Mesenchymal stem cell (in vitro differentiated cells and primary cell): ENCODE measurements at regions not wholly inside any gene's neighbourhood (a gene's known extent, or its start where the extent isn't known, plus 50 kb on each side); places are given as distances from the start of the nearest gene placed in this dataset.

Experiments
- DNase-seq: peaks from one replicate; pipeline ENCODE4 v3.0.0-alpha.2; 2013
- H2AFZ ChIP-seq: one replicate; pipeline ENCODE4 v1.6.1; 2013; ENCODE audit warnings: low read depth, mild to moderate bottlenecking, control low read depth, inconsistent platforms, low read length, moderate library complexity
- H2AK5ac ChIP-seq: 2 replicates; pipeline ENCODE4 v1.6.1; 2013; ENCODE audit warnings: low read length, moderate library complexity, mild to moderate bottlenecking, inconsistent platforms; ENCODE audit not compliant: severe bottlenecking
- H2BK120ac ChIP-seq: one replicate; pipeline ENCODE4 v1.6.1; 2013; ENCODE audit warnings: low read depth, mild to moderate bottlenecking, inconsistent platforms, low read length, moderate library complexity
- H2BK12ac ChIP-seq, 2 experiments: one replicate each; pipeline ENCODE4 v1.6.1; 2013; ENCODE audit warnings: inconsistent platforms in 2 of 2, low read length in 2 of 2, mild to moderate bottlenecking in 2 of 2, moderate library complexity in 2 of 2, control low read depth in 1 of 2
- H2BK15ac ChIP-seq: one replicate; pipeline ENCODE4 v1.6.1; 2013; ENCODE audit warnings: mild to moderate bottlenecking, low read depth, inconsistent platforms; ENCODE audit not compliant: poor library complexity, severe bottlenecking
- H2BK5ac ChIP-seq: 2 replicates; pipeline ENCODE4 v1.6.1; 2013; ENCODE audit warnings: low read depth, mild to moderate bottlenecking, low read length, control low read depth, inconsistent platforms; ENCODE audit not compliant: poor library complexity, severe bottlenecking
- H3K14ac ChIP-seq, 2 experiments: one replicate each; pipeline ENCODE4 v1.6.1; 2013; ENCODE audit warnings: inconsistent platforms in 2 of 2, low read length in 2 of 2, control low read depth in 1 of 2, mild to moderate bottlenecking in 1 of 2, moderate library complexity in 1 of 2
- H3K18ac ChIP-seq, 2 experiments: one replicate each; pipeline ENCODE4 v1.6.1; 2013; ENCODE audit warnings: inconsistent platforms in 2 of 2, low read length in 2 of 2, control low read depth in 1 of 2, low read depth in 1 of 2, mild to moderate bottlenecking in 1 of 2
- H3K23ac ChIP-seq, 2 experiments: one replicate each; pipeline ENCODE4 v1.6.1; 2013; ENCODE audit warnings: inconsistent platforms in 2 of 2, low read length in 2 of 2, mild to moderate bottlenecking in 2 of 2, moderate library complexity in 2 of 2, control low read depth in 1 of 2
- H3K27ac ChIP-seq: 2 replicates; pipeline ENCODE4 v1.5.1; 2013; ENCODE audit warnings: mild to moderate bottlenecking, moderate library complexity, low read length, control low read depth, inconsistent platforms; ENCODE audit not compliant: poor library complexity, severe bottlenecking
- H3K27me3 ChIP-seq, 2 experiments: 2 replicates each; pipeline versions ENCODE4 v1.6.1 to v1.7.0; 2013; ENCODE audit warnings: low read length in 2 of 2, mild to moderate bottlenecking in 2 of 2, moderate library complexity in 2 of 2, control low read depth in 1 of 2, inconsistent platforms in 1 of 2; ENCODE audit not compliant: control insufficient read depth in 1 of 2, insufficient read depth in 1 of 2
- H3K36me3 ChIP-seq, 2 experiments: 2 replicates each; pipeline versions ENCODE4 v1.6.1 to v1.7.0; 2013; ENCODE audit warnings: low read length in 2 of 2, control low read depth in 1 of 2, inconsistent platforms in 1 of 2, low read depth in 1 of 2, mild to moderate bottlenecking in 1 of 2; ENCODE audit not compliant: insufficient read depth in 2 of 2, control insufficient read depth in 1 of 2
- H3K4ac ChIP-seq, 2 experiments: one replicate each; pipeline ENCODE4 v1.6.1; 2013; ENCODE audit warnings: inconsistent platforms in 2 of 2, low read length in 2 of 2, mild to moderate bottlenecking in 2 of 2, moderate library complexity in 2 of 2, control low read depth in 1 of 2, low read depth in 1 of 2
- H3K4me1 ChIP-seq: 2 replicates; pipeline ENCODE4 v1.6.1; 2013; ENCODE audit warnings: low read depth, low read length, control low read depth; ENCODE audit not compliant: control insufficient read depth, insufficient read depth
- H3K4me2 ChIP-seq: 2 replicates; pipeline ENCODE4 v1.6.1; 2013; ENCODE audit warnings: low read length, mild to moderate bottlenecking, inconsistent platforms; ENCODE audit not compliant: poor library complexity, severe bottlenecking
- H3K4me3 ChIP-seq, 2 experiments: 2 replicates each; pipeline versions ENCODE4 v1.5.1 to v1.7.0; 2013; ENCODE audit warnings: low read length in 2 of 2, mild to moderate bottlenecking in 2 of 2, control low read depth in 1 of 2, low read depth in 1 of 2; ENCODE audit not compliant: insufficient read depth in 1 of 2
- H3K79me1 ChIP-seq: replicated peaks from 2 replicates; pipeline ENCODE4 v1.6.1; 2013; ENCODE audit warnings: mild to moderate bottlenecking, control low read depth, low read length, inconsistent platforms; ENCODE audit not compliant: poor library complexity, severe bottlenecking
- H3K9ac ChIP-seq: 2 replicates; pipeline ENCODE4 v1.7.0; 2013; ENCODE audit warnings: mild to moderate bottlenecking, low read length, moderate library complexity
- H3K9me3 ChIP-seq: 2 replicates; pipeline ENCODE4 v1.7.0; 2013; ENCODE audit warnings: mild to moderate bottlenecking, low read length; ENCODE audit not compliant: control insufficient read depth
- H4K8ac ChIP-seq: one replicate; pipeline ENCODE4 v1.6.1; 2013; ENCODE audit warnings: inconsistent platforms, mild to moderate bottlenecking, low read length, moderate library complexity
- H4K91ac ChIP-seq: one replicate; pipeline ENCODE4 v1.6.1; 2013; ENCODE audit warnings: mild to moderate bottlenecking, low read length, inconsistent platforms
- WGBS: methylation state at CpG from one replicate; pipeline ENCODE4 v1.1.7; 2013; ENCODE audit warnings: mixed read lengths; 5-methylcytosine and 5-hydroxymethylcytosine counted together

GRCh38 chrX:3468031-3468430 lies 121.6 kb upstream of the MXRA5 start:
- Histone ChIP-seq H3K36me3 (no peaks in the 10 kb centered on the region), H3K4me2 (no peak overlapping the region), H2BK12ac (no peak overlapping the region), H3K27me3 (no peaks in the 10 kb centered on the region), H3K4me1 (no peaks in the 10 kb centered on the region), H2BK15ac (no peak overlapping the region), H2BK120ac (no peak overlapping the region), H4K8ac (no peak overlapping the region), H2AFZ (no peak overlapping the region), H2BK5ac (no peak overlapping the region), H3K14ac (no peak overlapping the region), H3K9me3 (no peaks in the 10 kb centered on the region), H2AK5ac (no peak overlapping the region), H4K91ac (no peak overlapping the region), H3K79me1 (no peaks in the 10 kb centered on the region), H3K18ac (no peak overlapping the region), H3K27ac (no peak overlapping the region), H3K9ac (no peak overlapping the region), H3K23ac (no peak overlapping the region), H3K4me3 (no peak overlapping the region), H3K4ac (no peak overlapping the region)
- no peak for DNase-seq
- 92% methylated on average over 2 of the region's 2 CpGs for WGBS

- Histone ChIP-seq H3K4me2 (no peak overlapping the region), H2BK5ac (no peak overlapping the region), H3K14ac (no peak overlapping the region), H3K18ac (no peak overlapping the region), H2AFZ (no peak overlapping the region), H3K4me1 (no peaks in the 10 kb centered on the region), H3K9ac (no peak overlapping the region), H3K4ac (no peak overlapping the region), H3K36me3 (no peaks in the 10 kb centered on the region), H2BK12ac (no peak overlapping the region), H3K9me3 (no peaks in the 10 kb centered on the region), H4K91ac (no peak overlapping the region), H2BK120ac (no peak overlapping the region), H3K4me3 (no peak overlapping the region), H2BK15ac (no peak overlapping the region), H3K79me1 (no peaks in the 10 kb centered on the region), H3K27ac (no peak overlapping the region), H3K27me3 (no peaks in the 10 kb centered on the region), H4K8ac (no peak overlapping the region), H3K23ac (no peak overlapping the region), H2AK5ac (no peak overlapping the region)
- 89% methylated on average over 5 of the region's 5 CpGs for WGBS
- no peak for DNase-seq
Observed at GRCh38 chrX:3465017-3465416, 118.6 kb upstream of the MXRA5 start.

DNA sequence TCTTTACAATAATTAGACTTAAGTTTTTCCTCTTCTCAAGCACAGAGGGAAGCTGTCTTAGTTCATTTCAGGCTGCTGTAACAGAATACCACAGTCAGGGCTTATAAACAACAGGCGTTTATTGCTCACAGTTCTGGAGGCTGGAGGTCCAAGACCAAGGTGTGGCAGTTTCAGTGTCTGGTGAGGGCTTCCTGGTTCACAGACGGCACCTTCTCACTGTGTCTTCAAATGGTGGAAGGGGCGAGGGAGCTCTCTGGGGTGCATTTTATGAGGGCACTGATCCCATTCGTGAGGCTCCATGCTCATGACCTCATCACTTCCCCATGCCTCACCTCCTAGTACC lies 115.7 kb upstream of the MXRA5 start:
- no peak for DNase-seq
- no peak overlapping the region for H3K4ac ChIP-seq
- no peak overlapping the region for H2BK12ac ChIP-seq
- H4K91ac ChIP-seq: no peak overlapping the region
- no peak overlapping the region for H3K18ac ChIP-seq
- no peak overlapping the region for H2BK5ac ChIP-seq
- no peak overlapping the region for H4K8ac ChIP-seq
- peak overlapping the region; percentile 71 for H3K9ac ChIP-seq
- no peaks in the 10 kb centered on the region for H3K4me1 ChIP-seq
- H3K4me2 ChIP-seq: no peak overlapping the region
- no peaks in the 10 kb centered on the region for H3K79me1 ChIP-seq
- no peak overlapping the region for H3K23ac ChIP-seq
- H3K9me3 ChIP-seq: no peaks in the 10 kb centered on the region
- H2BK15ac ChIP-seq: no peak overlapping the region
- H3K4me3 ChIP-seq: peak overlapping the region in 1 of 2 experiments; percentile 74
- no peaks in the 10 kb centered on the region for H3K27me3 ChIP-seq
- 78% methylated on average over 1 of the region's 4 CpGs for WGBS
- no peak overlapping the region for H3K14ac ChIP-seq
- H2BK120ac ChIP-seq: no peak overlapping the region
- no peak overlapping the region for H3K27ac ChIP-seq
- H2AK5ac ChIP-seq: no peak overlapping the region
- H3K36me3 ChIP-seq: no peaks in the 10 kb centered on the region
- H2AFZ ChIP-seq: no peak overlapping the region

DNA sequence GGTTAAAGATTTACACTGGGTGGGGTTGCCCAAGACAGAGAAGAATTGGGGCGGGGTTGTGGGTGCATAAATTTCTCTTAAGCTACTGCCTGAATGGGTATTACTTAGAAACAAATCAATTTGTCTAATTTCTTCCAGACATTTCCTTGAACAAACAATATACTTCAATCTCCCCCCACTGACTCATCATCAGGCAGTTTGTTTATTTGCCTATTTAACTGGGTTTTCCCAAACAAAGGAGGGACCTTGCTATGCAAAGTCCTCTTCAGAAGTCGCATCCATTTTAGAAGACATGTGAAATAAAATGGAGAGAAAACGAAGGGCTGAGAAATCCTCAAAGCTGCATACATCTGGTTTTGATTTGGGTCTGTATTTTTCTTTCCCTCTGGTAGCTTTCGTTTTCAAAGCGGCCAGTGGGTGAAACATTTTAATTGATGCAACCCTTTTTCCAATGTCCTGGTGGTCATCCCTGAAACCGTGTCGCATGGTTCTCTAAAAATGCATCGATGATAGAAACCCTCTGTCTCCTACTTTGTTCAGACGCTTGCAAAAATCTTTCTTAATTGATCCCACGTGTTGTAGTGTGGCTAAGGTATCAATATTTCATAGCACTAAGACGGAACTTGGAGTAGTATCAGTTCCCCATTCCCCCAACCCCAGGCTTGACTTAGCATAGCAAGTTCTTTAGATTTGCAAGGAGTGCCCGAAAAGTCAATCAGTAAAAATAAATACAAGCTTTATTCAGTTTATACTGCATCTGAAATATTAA lies 115.1 kb upstream of the MXRA5 start:
- Histone ChIP-seq H3K23ac (no peak overlapping the region), H3K79me1 (no peaks in the 10 kb centered on the region), H4K91ac (no peak overlapping the region), H2AFZ (no peak overlapping the region), H4K8ac (no peak overlapping the region), H3K14ac (no peak overlapping the region), H3K27ac (no peak overlapping the region), H2BK120ac (no peak overlapping the region), H3K18ac (no peak overlapping the region), H3K4me2 (no peak overlapping the region), H2AK5ac (no peak overlapping the region), H2BK15ac (no peak overlapping the region), H3K27me3 (no peaks in the 10 kb centered on the region), H2BK5ac (no peak overlapping the region), H3K9me3 (no peaks in the 10 kb centered on the region), H2BK12ac (no peak overlapping the region), H3K4me1 (no peaks in the 10 kb centered on the region), H3K9ac (peak overlapping the region; percentile 71), H3K4me3 (peak overlapping the region in 1 of 2 experiments; percentile 74), H3K4ac (no peak overlapping the region), H3K36me3 (no peaks in the 10 kb centered on the region)
- DNase-seq: peak; percentile 3
- 78% methylated on average over 10 of the region's 12 CpGs for WGBS
